Upper lobe of right lung (tissue), 1 donor: ENCODE measurements at regions not wholly inside any gene's neighbourhood (a gene's known extent, or its start where the extent isn't known, plus 50 kb on each side); places are given as distances from the start of the nearest gene placed in this dataset.

Experiments
- ATAC-seq: fragments of 200-7000 bp; cut with Tn5 transposase; one replicate; pipeline ENCODE4 v1.9.1; 2020; ENCODE audit warnings: mild to moderate bottlenecking, moderate library complexity
- DNase-seq: peaks from one replicate; pipeline ENCODE4 v3.0.0-alpha.2; 2020
- H3K27ac ChIP-seq: fragments of 200-600 bp; one replicate; pipeline ENCODE4 v1.8.0; 2022
- H3K27me3 ChIP-seq: fragments of 200-600 bp; one replicate; pipeline ENCODE4 v1.8.0; 2022; ENCODE audit warnings: mild to moderate bottlenecking
- H3K36me3 ChIP-seq: fragments of 200-600 bp; one replicate; pipeline ENCODE4 v1.8.0; 2022
- H3K4me1 ChIP-seq: fragments of 200-600 bp; one replicate; pipeline ENCODE4 v1.8.0; 2022
- H3K4me3 ChIP-seq: fragments of 200-600 bp; one replicate; pipeline ENCODE4 v1.8.0; 2022; ENCODE audit warnings: mild to moderate bottlenecking
- H3K9me3 ChIP-seq: fragments of 200-600 bp; one replicate; pipeline ENCODE4 v1.8.0; 2022
- intact Hi-C: fragments of 100-400 bp; cut with DNase I; formaldehyde crosslinking; loops from one replicate; pipeline ENCODE4 v1.11.0; 2022
- TF ChIP-seq, protein P1 (sequence below): fragments of 200-600 bp; IDR thresholded peaks from one replicate; pipeline ENCODE4 v1.8.0; 2022; ENCODE audit warnings: antibody characterized with exemption
- donor health status: DM: no; HTN: yes; CAD: no; lungs with severe emphysema.

DNA sequence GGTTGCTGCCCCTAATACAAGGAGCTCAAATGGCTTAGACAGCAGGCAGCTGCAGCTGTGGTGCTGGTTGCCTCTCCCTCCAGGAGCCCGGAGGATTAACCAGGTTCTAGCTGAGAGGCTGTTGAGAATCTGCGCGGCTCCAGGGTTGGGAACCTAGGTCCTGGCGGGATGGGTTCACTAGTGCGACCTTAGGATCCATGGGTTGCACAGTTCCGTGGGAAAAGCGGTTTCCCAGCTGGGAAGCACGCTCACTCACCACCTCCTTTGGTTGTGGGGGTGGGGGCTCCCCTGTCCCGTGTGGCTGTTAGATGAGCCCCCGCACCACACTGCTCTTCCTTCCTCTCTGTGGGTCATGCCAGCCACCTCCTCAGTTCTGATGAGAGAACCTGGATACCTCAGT, 375.1 kb upstream of the ARRDC4 start:
- Histone ChIP-seq H3K4me1 (no peaks in the 10 kb centered on the region), H3K9me3 (no peaks in the 10 kb centered on the region), H3K4me3 (no peak overlapping the region), H3K36me3 (no peaks in the 10 kb centered on the region), H3K27me3 (no peaks in the 10 kb centered on the region), H3K27ac (no peak overlapping the region)
- ATAC-seq: no peak
- intact Hi-C loops: no loop called here
- DNase-seq: peak; percentile 49
- TF ChIP-seq, protein P1, sequence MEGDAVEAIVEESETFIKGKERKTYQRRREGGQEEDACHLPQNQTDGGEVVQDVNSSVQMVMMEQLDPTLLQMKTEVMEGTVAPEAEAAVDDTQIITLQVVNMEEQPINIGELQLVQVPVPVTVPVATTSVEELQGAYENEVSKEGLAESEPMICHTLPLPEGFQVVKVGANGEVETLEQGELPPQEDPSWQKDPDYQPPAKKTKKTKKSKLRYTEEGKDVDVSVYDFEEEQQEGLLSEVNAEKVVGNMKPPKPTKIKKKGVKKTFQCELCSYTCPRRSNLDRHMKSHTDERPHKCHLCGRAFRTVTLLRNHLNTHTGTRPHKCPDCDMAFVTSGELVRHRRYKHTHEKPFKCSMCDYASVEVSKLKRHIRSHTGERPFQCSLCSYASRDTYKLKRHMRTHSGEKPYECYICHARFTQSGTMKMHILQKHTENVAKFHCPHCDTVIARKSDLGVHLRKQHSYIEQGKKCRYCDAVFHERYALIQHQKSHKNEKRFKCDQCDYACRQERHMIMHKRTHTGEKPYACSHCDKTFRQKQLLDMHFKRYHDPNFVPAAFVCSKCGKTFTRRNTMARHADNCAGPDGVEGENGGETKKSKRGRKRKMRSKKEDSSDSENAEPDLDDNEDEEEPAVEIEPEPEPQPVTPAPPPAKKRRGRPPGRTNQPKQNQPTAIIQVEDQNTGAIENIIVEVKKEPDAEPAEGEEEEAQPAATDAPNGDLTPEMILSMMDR: no peak

DNA sequence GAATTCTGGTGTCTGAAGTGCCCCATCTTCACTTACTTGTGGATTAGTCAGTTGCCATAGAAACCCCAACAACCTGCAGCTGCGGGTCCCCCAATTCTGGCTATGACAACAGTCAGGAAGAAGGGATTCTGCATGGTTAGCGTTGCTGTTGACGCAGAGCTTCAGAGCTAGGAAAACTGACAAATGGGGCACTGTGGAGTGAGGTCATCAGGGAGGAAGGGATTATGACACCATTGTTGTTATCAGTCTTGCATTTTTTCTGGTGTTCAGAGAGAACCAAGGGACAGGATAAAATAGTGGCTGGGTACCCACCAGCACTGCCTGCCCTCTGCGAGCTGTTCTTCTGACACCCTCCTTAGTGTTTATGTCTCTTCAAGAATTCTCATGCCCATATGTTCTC, 367.7 kb upstream of the ARRDC4 start:
- no peaks in the 10 kb centered on the region for H3K4me1 ChIP-seq
- DNase-seq: no peak
- intact Hi-C loops: no loop called here
- ATAC-seq: no peak
- no peaks in the 10 kb centered on the region for H3K36me3 ChIP-seq
- no peaks in the 10 kb centered on the region for H3K27me3 ChIP-seq
- TF ChIP-seq, protein P1: no peak
- no peak overlapping the region for H3K4me3 ChIP-seq
- no peak overlapping the region for H3K27ac ChIP-seq
- H3K9me3 ChIP-seq: no peaks in the 10 kb centered on the region

DNA sequence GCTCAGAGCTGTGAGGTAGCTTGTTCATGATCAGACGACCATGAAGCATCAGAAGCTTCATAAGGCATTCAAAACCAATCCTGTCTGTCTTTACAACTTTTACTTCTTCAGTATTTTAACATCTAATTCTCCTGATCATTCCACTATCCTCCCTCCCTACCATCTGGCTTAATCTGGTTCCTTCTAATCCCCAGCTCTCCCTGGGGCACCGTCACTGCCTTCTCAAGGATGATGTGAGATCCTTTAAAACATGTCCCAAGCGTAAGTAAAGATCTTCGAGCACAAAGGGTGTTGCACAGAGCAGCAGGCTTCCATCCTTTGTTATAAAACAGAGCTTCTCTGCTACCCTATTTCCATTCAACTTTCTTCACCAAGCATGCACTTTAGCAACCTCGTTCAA, 362.7 kb upstream of the ARRDC4 start:
- Histone ChIP-seq H3K36me3 (no peaks in the 10 kb centered on the region), H3K9me3 (no peaks in the 10 kb centered on the region), H3K4me1 (no peaks in the 10 kb centered on the region), H3K4me3 (no peak overlapping the region), H3K27me3 (no peaks in the 10 kb centered on the region), H3K27ac (no peak overlapping the region)
- ATAC-seq: no peak
- TF ChIP-seq, protein P1: no peak
- intact Hi-C loops: no loop called here
- DNase-seq: no peak

DNA sequence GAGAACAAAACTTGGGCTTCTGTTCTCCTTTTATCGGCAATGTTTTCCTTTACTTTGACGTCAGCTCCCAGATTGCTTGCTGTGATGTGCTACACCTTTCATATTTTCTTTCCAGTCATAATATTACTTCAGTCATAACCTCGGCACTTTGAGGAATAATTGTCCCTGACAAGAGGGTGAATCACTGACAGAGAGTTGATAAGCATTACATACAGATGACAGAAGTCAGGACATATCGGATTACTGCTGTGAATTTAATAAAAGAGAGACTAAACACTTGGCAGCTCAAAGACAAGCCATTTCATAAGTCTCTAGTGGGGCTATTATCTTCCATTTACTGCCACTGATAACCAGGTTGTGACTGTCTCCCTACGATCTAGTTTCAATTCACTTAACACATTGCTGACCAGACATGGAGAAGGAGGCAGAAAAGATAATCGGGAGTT, 362.1 kb upstream of the ARRDC4 start:
- TF ChIP-seq, protein P1: no peak
- DNase-seq: no peak
- no peaks in the 10 kb centered on the region for H3K27me3 ChIP-seq
- no peak overlapping the region for H3K4me3 ChIP-seq
- no peak overlapping the region for H3K27ac ChIP-seq
- intact Hi-C loops: no loop called here
- no peaks in the 10 kb centered on the region for H3K9me3 ChIP-seq
- ATAC-seq: no peak
- no peaks in the 10 kb centered on the region for H3K36me3 ChIP-seq
- no peaks in the 10 kb centered on the region for H3K4me1 ChIP-seq

DNA sequence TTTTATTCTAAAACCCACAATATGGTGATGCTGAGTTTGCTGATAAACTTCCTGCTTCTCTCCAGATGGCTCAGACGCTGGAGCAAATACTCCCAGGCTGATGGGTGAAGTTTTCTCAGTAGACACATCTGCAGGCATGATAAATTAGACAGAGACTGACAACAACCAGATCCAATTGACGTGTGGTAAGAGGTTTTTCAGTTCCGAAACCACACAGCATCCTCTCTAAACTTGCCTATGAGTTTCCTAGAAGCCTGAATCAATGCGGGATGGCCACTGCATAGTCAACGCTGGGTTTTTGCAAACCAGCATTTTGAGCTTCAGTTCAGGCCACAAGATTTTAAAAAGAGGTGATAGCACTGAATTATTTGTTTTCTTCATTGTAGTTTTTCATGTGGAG, 360.3 kb upstream of the ARRDC4 start:
- no peak overlapping the region for H3K4me3 ChIP-seq
- ATAC-seq (no peak), DNase-seq (no peak)
- H3K4me1 ChIP-seq: no peaks in the 10 kb centered on the region
- TF ChIP-seq, protein P1: no peak
- no peaks in the 10 kb centered on the region for H3K9me3 ChIP-seq
- no peaks in the 10 kb centered on the region for H3K36me3 ChIP-seq
- intact Hi-C loops: no loop called here
- H3K27me3 ChIP-seq: no peaks in the 10 kb centered on the region
- H3K27ac ChIP-seq: no peak overlapping the region

DNA sequence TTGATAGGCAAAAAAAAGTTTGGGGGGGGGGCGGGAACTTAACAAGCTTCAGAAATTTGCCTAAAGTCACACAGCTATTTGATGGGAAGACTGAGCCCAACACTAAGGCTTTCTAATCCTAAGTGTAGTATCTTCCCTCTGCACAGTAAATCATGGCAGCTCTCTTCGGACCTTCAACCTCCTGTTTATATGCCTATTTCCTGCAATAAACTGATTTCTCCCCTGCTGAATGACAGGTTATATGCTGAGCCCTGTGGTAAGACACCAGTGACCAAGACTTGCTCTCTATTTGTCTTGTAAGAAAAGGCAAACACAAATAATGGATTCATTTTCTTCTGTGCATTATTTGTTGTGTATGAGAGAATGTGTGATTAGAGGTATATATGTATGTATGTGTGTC, 355.8 kb upstream of the ARRDC4 start:
- no peaks in the 10 kb centered on the region for H3K27me3 ChIP-seq
- H3K36me3 ChIP-seq: no peaks in the 10 kb centered on the region
- H3K9me3 ChIP-seq: no peaks in the 10 kb centered on the region
- no peak overlapping the region for H3K4me3 ChIP-seq
- ATAC-seq: no peak
- no peak overlapping the region for H3K27ac ChIP-seq
- H3K4me1 ChIP-seq: no peaks in the 10 kb centered on the region
- DNase-seq: no peak
- TF ChIP-seq, protein P1: no peak
- intact Hi-C loops: no loop called here
